ENCODE measurements at regions not wholly inside any gene's neighbourhood (a gene's known extent, or its start where the extent isn't known, plus 50 kb on each side); places are given as distances from the start of the nearest gene placed in this dataset.

GRCh38 chr10:36344240-36345174 lies 702.4 kb upstream of the FZD8 start:
- Histone ChIP-seq H3K4me3 (no peak overlapping the region), H3K36me3 (ENCODE audit: low read depth) (no peaks in the 10 kb centered on the region), H3K9me3 (peaks cover 34% of the 10 kb centered on the region), H3K4me1 (ENCODE audit: low read depth) (no peaks in the 10 kb centered on the region)
- DNase-seq (no peak), ATAC-seq (no peak)
- intact Hi-C loops (cut with DNase I, micrococcal nuclease): no loop called here
- no peak for TF ChIP-seq CTCF (IDR thresholded peaks at IDR 0.05)

GRCh38 chr10:36342781-36343180 lies 700.7 kb upstream of the FZD8 start:
- intact Hi-C loops (cut with DNase I, micrococcal nuclease): no loop called here
- no peak for ATAC-seq

GRCh38 chr10:36341471-36341870 lies 699.4 kb upstream of the FZD8 start:
- no peaks in the 10 kb centered on the region for H3K36me3 ChIP-seq (ENCODE audit: low read depth)
- H3K4me3 ChIP-seq: no peak overlapping the region
- H3K4me1 ChIP-seq (ENCODE audit: low read depth): no peaks in the 10 kb centered on the region
- intact Hi-C loops (cut with DNase I, micrococcal nuclease): no loop called here
- ATAC-seq (no peak), DNase-seq (no peak)
- TF ChIP-seq CTCF (IDR thresholded peaks at IDR 0.05): no peak
- peaks cover 33% of the 10 kb centered on the region for H3K9me3 ChIP-seq

More at GRCh38 chr10:36342781-36343180, 700.7 kb upstream of the FZD8 start:
- TF ChIP-seq CTCF (IDR thresholded peaks at IDR 0.05): no peak
- Histone ChIP-seq H3K4me3 (no peak overlapping the region), H3K4me1 (ENCODE audit: low read depth) (no peaks in the 10 kb centered on the region), H3K36me3 (ENCODE audit: low read depth) (no peaks in the 10 kb centered on the region), H3K9me3 (peaks cover 34% of the 10 kb centered on the region)
- DNase-seq: no peak

GRCh38 chr10:36336315-36336714 lies 694.2 kb upstream of the FZD8 start:
- Histone ChIP-seq H3K4me3 (no peak overlapping the region), H3K36me3 (ENCODE audit: low read depth) (no peaks in the 10 kb centered on the region), H3K4me1 (ENCODE audit: low read depth) (no peaks in the 10 kb centered on the region), H3K9me3 (peaks cover 25% of the 10 kb centered on the region)
- DNase-seq (no peak), ATAC-seq (no peak)
- TF ChIP-seq CTCF (IDR thresholded peaks at IDR 0.05): no peak
- intact Hi-C loops (cut with DNase I, micrococcal nuclease): no loop called here

- Histone ChIP-seq H3K9me3 (peaks cover 17% of the 10 kb centered on the region), H3K4me1 (ENCODE audit: low read depth) (no peaks in the 10 kb centered on the region), H3K4me3 (no peak overlapping the region), H3K36me3 (ENCODE audit: low read depth) (no peaks in the 10 kb centered on the region)
- intact Hi-C loops (cut with DNase I, micrococcal nuclease): no loop called here
- ATAC-seq (no peak), DNase-seq (no peak)
- no peak for TF ChIP-seq CTCF (IDR thresholded peaks at IDR 0.05)
These were observed 691.4 kb upstream of the FZD8 start for GRCh38 chr10:36333446-36333845.
